Putamen (tissue), 1 donor: ENCODE measurements at regions not wholly inside any gene's neighbourhood (a gene's known extent, or its start where the extent isn't known, plus 50 kb on each side); places are given as distances from the start of the nearest gene placed in this dataset.
A peak's percentile ranks its signal among the peaks of the same experiment; 100 is the strongest.

Experiments
- DNase-seq: peaks from one replicate; pipeline ENCODE4 v3.0.0-alpha.2; 2016; ENCODE audit warnings: low spot score

DNA sequence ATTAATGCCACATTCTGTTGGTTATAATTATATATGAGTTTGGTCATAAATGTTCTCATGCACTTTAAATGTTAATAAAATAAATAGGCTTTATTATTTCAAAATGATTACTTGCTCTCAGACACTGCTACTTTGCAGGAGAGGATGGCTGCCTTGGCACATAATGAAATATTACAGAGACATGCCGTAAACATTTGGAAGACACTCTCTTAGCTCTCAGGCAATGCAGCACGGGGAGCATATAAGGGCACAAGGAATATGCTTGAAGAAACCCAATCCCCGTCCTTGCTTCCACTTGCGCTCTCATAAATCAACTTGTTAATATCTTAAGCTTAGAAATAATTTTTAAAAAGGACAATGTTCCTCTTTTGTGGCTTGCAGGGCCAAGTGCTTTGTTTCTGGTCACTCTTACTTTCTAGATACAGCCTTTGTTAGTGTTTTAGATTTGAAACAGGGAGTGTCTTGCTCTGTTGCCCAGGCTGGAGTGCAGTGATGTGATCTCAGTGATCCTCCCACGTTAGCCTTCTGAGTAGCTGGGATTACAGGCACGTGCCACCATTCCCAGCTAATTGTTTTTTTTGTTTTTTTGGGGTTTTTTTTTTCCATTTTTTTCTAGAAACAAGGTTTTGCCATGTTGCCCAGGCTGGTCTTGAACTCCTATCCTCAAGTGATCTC is 445.0 kb downstream of the SPRY1 start:
- no peak for DNase-seq

DNA sequence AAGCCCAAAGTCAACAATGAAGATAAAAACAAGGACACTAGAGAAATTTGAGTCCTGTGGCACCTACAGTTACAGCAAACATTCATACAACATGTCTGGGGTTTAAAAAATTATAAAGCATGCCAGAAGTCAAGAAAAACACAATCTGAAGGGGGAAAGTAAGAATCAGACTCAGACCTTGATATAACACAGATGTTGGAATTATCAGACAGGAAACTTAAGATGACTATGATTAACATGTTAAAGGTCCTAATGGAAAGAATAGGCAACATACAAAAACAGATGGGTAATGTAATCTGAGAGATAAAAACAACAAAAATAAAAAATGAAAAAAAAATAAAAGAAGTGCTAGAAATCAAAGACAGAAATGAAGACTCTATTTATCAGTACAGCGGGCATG is 446.5 kb downstream of the SPRY1 start:
- DNase-seq: no peak

DNA sequence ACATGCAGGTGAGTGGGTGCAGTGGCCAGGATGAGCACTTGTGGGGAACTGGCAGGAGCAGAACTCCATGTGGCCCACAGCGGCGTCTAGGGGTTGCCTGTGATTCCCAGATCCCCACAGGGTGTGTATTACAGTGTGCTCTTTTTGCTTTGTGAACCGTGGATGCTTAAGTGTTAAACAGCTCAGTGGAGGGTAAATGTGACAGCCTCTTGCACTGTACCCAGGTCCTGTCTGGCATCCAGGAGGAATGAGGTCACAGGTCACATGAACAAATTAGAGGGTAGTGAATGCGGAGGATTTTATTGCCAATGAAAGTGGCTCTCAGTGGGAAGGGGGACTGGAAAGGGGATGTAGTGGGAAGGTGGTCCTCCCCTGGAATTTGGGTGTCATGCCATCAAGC is 447.8 kb downstream of the SPRY1 start:
- DNase-seq: no peak

DNA sequence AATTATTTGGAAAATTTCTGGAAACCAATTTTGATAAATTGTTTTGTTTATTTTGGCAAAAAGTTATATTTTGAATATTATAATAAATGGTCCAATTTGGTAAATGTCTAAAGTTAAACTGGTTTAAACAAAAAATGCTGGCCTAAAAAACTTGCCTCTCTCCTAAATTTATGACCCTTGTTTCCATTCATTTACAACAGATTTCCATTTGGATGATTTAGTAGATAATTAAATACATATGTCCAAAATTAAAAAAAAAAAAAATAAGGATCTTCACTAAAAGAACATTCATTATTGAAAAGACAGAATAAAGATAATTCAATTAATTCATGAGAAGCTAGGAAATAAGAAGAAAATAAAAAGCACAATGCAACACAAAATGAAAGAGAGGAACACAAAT is 449.5 kb downstream of the SPRY1 start:
- DNase-seq: no peak

DNA sequence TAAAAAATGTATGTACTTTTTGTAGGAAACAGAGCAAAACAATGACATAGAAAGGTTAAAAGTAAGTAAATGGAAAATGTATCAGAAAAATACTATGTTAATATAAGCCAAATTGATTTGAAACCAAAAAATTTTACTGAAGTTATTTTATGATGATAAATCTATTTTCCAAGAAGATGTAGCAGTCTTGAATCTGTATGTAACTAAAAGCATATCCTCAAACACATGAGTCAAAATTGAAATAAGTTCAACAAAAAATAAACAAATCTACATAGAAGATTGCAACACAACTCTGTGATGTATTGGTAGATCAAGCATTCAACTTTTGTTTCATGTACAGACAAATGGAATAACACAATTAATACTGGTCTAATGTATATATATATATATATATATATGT is 450.0 kb downstream of the SPRY1 start:
- DNase-seq: no peak

DNA sequence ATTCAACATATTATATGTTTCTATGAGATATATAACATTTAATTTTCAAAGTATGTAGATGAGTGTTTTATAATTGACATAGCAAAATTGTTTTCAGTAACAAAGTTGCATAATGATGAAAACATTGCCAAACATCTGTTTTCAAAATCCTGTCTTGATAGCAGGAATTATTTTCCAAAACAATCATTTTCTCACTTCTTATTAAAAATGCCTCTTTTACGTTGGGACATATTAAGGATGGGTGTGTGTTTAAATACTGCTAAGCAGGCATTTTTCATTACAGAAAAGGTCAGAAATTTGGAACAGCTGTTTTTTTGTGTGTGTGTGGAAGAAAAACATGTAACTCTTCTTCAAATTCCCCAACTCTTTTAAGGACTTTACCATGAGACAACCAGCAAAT is 452.0 kb downstream of the SPRY1 start:
- DNase-seq: no peak

DNA sequence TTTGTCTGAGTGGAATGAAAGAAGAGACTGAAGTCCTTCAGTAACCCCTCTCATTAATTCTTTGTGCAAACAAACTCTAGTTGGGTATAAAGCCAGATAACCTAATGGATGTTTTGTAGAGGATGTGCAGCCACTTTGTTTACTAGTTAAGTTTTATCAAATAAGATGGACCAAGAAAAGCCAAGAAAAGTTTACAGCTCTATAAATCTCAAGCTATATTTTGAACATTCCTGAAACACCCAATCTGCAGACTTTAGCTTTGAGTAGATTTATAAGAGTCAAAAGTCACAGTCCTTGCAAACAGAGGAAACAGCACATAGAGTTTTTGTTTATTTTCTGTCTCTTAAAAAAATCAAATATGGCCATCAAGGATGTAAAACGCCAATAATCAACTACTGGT is 452.9 kb downstream of the SPRY1 start:
- DNase-seq: no peak

DNA sequence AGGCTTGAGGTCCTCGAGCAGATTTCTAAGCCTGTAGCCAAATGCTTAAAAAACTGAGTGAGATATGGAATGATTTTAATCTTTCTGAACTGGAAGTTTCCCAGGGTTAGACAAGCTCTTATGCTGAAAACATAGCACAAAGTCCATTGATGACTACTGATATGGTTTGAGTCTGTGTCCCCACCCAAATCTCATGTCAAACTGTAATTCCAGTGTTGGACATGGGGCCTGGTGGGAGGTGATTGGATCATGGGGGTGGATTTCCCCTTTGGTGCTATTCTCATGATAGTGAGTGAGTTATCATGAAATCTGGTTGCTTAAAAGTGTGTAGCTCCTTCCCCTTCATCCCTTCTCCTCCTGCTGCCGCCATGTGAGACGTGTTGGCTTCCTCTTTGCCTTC is 454.9 kb downstream of the SPRY1 start:
- no peak for DNase-seq

DNA sequence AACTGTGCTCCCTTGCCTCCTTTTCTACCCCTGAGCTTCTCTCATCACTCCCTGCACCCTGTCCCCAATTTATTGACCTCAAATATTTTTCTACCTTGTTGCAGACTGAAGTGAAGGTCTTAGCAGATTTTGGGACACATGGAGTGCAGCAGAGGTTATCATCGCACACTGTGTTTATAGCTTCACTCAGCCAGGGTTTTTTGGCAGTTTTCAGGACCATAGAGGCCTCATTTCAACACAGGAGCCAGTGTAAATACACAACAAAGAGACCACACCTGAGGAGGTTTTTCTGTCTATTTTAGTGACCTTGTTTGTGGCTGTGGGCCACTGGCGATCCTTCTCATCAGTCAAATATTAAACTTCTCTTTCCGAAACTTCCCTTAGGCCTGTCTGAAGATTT is 457.1 kb downstream of the SPRY1 start:
- DNase-seq: no peak

DNA sequence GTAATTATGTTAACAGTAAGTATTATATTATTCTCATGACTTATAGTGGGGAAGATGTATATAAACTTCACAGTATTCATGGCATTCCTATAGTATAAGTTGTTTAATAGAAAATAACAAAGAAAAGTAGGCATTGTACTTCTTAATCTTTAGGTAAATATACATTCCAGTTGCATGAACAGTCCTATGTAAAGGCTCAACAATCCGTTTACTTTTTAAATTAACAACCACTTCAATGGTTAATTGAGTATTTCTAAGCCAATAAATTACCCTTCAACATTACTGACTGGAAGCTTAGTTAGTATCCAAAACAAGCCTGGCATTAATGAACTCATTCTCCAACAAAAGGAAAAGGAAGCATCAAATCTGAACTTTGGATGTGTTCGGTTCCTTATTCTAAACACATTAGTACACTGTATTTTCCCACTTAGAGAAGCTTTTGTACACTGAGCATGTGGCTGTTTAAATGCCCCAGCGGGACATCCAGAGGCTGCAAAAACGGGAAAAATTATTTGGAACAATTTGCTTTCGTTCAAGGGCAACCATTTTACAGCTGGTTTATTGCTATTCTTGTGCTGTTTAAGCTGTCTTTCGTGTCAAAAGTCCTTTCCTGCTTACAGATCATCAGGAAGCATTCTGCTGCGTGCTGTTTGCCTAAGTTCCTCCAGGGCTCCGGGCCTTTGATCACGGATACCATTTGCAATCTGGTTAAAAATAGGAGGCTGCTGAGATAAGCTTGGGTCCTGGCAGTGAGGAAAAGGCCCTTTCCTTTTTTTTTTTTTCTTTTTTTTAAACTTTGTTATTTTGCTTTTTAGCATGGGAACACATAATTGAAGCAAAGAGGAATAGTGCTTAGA is 460.3 kb downstream of the SPRY1 start:
- peak; percentile 35 for DNase-seq

DNA sequence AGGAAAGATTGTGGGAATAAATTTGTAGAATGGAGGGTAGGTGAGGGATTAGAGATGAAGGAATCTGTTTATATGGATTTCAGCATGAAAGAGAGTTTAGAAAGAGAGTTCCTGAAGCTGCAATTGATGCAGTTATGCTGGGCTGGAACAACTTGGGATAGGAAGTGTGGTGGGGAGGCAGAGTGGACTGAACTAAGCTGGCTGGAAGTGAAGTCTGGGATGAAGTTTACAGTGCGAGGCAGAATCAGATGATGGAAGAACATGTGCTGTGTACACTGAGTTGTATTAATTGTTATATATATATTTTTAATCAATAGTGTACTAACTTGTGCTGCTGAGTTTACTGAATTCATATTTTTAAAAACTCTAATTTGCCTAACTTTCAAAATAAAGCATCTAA is 461.9 kb downstream of the SPRY1 start:
- no peak for DNase-seq

DNA sequence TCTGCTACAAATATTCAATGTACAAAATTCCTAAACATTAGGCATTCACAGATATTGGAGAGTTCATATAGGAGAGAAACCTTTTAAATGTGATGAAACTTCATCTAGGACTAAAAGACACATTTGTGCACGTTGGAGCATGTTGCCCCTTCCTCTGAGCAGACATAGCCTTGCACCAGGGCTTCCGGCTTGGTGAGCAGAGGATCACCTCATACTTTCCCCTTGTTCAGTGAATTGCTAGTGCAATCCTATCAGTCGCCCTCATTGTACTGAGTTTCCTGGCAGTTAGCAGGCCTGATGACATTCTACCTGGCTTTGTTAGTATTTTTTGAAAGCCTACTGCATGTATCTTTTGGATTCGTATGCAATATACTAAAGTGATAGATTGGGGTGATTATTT is 466.2 kb downstream of the SPRY1 start:
- no peak for DNase-seq

DNA sequence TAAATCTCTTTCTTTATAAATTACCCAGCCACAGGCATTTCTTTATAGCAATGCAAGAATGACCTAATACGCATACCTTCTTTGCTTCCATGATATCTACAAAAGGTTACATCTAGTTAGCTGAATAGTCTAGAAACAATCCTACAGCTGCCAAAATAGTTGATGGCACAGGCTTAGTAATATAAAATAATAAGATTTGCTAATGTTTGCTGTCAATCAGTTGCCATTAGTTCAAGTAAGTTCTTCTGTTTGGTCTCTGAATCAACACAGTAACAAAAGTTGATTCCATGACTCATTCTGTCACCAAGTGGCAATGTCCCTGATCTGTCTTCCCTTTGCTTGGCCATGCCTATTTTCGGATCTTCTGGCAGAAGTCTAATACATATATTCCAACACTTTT is 470.2 kb downstream of the SPRY1 start:
- no peak for DNase-seq

DNA sequence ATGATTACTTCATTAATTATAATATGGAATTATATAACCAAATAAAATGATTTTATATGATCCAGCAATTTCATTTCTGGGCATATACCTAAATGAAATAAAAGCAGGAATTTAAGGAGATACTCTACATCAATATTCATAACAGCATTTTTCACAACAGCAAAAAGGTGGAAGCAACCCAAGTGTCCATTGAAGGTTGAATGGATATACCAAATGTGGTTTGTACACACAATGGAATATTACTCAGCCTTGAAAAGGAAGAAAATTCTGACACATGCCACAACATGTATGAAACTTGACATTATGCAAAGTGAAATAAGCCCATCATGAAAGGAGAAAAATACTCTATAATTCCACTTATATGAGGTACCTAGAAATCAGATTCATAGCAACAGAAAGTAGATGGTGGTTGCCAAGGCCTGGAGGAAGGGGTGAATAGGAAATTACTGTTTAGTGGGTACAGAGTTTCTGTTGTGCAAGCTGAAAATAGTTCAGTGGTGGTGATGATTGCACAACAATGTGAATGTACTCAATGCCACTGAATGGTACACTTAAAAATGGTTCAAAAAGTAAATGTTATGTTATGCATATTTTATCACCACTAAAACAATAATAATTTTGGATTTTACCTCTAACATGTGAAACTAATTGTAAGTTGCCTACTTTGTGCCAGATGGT is 471.5 kb downstream of the SPRY1 start:
- DNase-seq: no peak

DNA sequence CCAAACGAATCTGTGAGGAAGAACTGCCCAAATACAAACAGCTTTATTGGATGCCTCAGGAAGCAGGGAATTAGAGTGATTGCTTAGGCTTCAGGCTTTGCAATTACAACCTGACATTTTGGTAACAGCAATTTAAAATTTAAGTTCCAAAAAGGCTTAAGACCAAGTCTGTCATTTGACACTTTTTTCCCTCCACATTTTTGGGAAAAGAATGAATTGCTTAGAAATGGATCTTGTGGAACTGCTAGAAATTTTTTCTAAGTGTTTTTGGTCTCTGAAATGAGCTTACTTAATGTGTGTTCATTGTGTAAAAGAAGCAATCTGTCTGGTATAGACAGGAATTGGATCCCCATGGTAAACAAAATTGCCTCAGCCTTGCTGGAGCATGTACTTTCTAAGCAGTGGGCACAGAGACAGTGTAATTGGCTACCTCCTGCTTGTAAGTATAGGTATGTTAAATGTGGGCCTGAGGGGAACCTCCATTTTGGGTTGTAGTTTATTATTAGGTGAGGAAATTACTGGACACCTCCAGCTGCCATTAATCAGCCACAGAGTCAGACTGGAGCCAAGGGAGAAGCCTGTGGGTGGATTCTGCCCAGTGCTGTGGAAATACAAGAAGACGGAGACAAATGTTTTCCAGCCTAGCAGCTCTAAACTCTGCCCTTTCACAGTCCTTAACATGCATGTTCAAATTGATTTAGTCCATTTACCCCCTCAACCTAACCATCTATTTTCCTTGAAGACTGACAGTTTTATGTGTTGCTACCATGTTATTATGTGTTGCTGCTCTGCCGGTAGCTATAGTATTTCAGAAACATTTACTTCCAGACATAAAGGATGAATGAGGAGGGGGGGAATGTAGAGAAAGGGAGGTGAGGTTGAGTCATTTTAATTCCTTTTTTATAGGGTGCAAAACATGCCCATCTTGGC is 473.0 kb downstream of the SPRY1 start:
- no peak for DNase-seq

DNA sequence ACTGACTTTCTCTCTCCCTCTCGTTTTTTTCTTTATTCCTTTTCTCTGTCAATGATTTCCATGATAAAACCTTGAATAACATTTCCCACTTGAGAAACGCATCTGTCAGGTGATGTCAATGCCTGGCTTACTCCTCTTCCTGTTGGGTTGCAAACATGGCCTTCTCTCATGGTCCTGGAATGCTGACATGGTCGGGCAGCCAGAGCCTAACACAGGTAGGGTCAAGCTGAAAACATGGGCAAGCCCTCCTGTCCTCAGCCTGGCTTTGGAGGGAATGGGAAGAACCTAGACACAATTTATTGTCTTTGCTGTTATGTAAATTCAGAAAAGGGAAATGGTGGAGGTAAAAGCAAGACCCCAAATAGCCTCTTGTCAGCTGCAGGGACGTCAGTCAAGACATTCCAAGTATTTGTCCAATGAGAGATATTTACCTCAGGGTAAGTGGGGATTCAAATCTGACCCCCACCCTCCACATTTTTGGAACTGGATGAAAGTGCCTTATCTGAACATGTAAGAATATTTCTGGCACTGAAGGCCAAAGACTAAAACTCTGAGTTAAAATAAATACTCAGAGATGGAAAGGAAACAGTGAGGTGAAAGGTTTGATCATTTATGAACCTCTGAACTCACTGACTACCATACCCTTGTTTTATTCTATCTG is 473.8 kb downstream of the SPRY1 start:
- no peak for DNase-seq

DNA sequence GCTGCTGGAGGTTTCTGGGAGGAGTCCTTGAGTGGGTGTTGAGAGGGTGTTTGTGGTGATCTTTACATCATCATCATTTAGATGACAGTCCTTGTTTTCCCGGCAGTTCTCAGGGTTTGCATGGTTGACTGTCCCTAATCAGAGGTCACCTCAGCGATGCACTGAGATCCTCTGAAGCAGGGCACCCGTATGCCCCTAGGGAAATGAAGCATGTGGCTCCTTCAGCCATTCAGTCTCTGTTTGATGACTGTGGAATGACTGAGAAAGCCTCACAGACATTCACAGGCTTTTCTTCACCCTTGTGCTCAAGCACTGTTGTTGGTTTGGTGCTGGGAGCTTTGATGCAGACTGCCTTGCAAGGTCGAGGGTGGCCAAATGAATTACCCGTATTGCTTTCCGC is 474.7 kb downstream of the SPRY1 start:
- DNase-seq: no peak

DNA sequence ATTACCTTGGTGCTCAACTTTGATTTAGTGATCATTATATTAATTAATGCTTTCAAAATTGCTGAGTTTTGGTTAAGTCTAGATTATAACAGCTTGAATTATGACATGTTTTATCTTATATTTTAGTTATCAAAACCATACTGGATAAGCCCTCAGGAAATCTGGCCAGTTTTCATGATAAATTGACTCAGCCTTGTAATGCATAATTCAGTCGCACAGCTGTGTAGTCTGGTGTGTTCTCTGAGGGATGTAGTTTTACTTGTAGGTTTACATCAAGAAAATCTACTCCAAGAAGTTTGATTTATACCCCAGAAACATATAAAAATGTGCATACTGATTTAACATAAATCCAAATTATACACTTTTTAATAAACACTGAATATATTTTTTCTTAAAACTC is 477.5 kb downstream of the SPRY1 start:
- no peak for DNase-seq

DNA sequence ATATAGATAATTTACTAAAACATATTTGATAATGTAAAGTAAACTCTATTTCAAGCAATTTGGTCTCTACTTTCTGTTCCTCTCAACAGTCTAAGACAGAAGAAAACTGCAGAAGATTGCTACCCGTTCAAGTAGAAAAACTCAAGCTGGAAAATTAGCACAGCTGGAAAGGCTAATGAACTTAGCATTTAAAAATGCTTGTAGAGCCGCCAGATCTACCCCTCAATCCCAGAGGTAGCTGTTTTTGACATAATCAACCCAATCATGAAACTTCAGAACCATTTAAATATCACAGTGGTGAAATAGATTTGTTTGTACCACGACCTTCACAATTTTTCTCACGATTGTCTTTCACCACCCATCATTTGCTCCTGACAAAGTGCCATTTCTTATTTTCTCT is 479.5 kb downstream of the SPRY1 start:
- no peak for DNase-seq

DNA sequence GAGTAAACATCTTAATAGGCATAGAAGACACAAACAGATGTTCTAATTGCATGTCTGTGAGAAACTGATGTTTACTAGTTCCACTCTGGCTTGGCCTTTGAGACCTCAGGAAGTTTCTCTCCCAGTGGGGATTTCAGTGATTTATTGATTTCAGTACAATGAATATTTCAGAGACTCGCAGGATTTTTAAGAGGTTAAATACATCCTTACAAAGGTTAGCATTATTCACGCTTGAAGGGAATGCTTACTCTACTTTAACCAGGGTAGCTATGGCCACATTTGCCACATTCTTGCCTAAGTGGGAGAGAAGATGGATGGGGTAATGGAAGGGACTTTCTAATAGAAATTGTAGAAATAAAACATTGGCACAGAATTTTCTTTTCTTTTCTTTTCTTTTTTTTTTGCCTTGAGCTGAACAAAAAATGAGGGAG is 480.1 kb downstream of the SPRY1 start:
- DNase-seq: no peak

DNA sequence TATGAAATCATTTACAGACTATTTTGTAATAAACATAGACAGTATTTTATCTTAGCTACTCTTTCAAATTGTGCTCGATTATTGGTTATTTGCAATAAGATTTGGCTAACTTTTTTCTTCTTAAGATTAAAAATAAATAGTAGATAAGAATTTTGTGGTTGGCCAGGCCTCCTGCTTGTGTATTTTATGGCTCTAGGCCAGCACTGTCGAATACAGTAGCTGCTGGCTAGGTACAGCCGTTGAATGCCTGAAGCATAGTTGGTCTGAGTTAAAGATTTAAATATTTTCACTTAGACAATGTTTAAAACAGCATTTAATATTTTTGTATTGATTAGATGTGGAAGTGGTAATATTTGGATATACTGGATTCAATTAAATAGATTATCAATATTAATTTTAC is 481.0 kb downstream of the SPRY1 start:
- DNase-seq: no peak

DNA sequence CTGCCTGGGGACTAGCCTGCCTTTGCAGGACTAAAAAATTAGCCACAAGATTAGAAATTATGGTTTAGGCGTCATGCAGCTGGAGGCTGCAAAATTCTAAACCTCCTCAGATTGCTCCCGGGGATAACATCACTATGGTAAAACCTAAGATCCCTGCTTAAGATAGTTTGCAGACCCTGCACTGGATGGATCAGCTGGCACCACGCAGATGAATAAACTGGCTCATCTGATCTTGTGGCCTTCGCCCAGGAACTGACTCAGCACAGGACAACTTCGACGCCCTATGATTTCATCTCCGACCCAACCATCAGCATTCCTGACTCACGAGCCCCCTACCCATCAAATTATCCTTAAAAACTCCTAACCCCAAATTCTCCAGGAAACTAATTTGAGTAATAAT is 482.4 kb downstream of the SPRY1 start:
- no peak for DNase-seq
